Peyer's patch (tissue), 4 donors: ENCODE measurements at regions not wholly inside any gene's neighbourhood (a gene's known extent, or its start where the extent isn't known, plus 50 kb on each side); places are given as distances from the start of the nearest gene placed in this dataset.

Experiments used
- DNase-seq, 3 donors: peaks; one replicate each; pipeline ENCODE4 v3.0.0-alpha.2; 2017 to 2019
- H3K27ac ChIP-seq, 4 donors: fragments of 200-600 bp; sonication (generic); one replicate each; pipeline ENCODE4 v1.5.1; 2016 to 2019
- H3K27me3 ChIP-seq, 2 donors: fragments of 200-600 bp; sonication (generic); one replicate each; pipeline ENCODE4 v1.5.1; 2019
- H3K36me3 ChIP-seq, 3 donors: fragments of 200-600 bp; sonication (generic); one replicate each; pipeline ENCODE4 v1.5.1; 2016 to 2019
- H3K4me1 ChIP-seq, 4 donors: fragments of 200-600 bp; sonication (generic); one replicate each; pipeline ENCODE4 v1.5.1; 2016 to 2019
- H3K4me3 ChIP-seq, 4 donors: fragments of 200-600 bp; sonication (generic); 1 replicate in 3 of 4; 2 replicates in 1 of 4; pipeline ENCODE4 v1.5.1; 2016 to 2019; ENCODE audit warnings: mild to moderate bottlenecking in 1 of 4
- H3K9me3 ChIP-seq, 4 donors: fragments of 200-600 bp; sonication (generic); one replicate each; pipeline ENCODE4 v1.5.1; 2016 to 2019; ENCODE audit warnings: mild to moderate bottlenecking in 1 of 4
- CTCF ChIP-seq, 6 experiments: fragments of 450-650 bp in 4 of 6; fragments of 200-600 bp in 2 of 6; sonication (generic) in 1 of 6; IDR thresholded peaks; one replicate each; pipeline ENCODE4 v1.5.1; 2017 to 2019; ENCODE audit warnings: antibody characterized with exemption in 6 of 6, mild to moderate bottlenecking in 3 of 6, moderate library complexity in 1 of 6
- POLR2A ChIP-seq, 2 donors: fragments of 450-650 bp; IDR thresholded peaks; one replicate each; pipeline ENCODE4 v1.5.1; 2017; ENCODE audit warnings: antibody characterized with exemption in 2 of 2, mild to moderate bottlenecking in 2 of 2, moderate library complexity in 2 of 2

DNA sequence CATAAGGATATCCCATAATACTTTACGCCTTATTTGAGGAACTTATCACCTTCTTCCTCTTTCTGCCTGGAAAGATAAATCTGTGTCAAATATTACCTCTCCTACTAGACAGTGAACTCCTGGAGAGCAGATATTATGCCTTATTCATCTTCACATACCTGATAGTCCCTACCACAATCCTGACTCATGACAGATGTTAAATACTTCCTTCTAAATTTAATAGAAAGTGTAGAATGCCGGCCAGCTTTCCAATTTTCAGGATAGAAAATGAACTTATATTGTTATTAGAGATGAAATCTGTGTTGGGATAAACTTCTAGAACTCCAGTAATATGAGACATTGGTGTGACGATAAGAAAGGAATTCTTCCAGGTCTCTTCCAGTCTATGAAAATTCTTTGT, 89.0 kb downstream of the GCNT4 start:
- no peaks in the 10 kb centered on the region for H3K27me3 ChIP-seq
- H3K27ac ChIP-seq: no peak overlapping the region
- H3K4me1 ChIP-seq: peaks cover 0 to 9% (median 0%) of the 10 kb centered on the region in 4 donors
- H3K4me3 ChIP-seq: no peak overlapping the region
- H3K9me3 ChIP-seq: no peaks in the 10 kb centered on the region
- H3K36me3 ChIP-seq: no peaks in the 10 kb centered on the region
- TF ChIP-seq CTCF (IDR thresholded peaks at IDR 0.05) (no peak), POLR2A (IDR thresholded peaks at IDR 0.05) (no peak)
- no peak for DNase-seq

DNA sequence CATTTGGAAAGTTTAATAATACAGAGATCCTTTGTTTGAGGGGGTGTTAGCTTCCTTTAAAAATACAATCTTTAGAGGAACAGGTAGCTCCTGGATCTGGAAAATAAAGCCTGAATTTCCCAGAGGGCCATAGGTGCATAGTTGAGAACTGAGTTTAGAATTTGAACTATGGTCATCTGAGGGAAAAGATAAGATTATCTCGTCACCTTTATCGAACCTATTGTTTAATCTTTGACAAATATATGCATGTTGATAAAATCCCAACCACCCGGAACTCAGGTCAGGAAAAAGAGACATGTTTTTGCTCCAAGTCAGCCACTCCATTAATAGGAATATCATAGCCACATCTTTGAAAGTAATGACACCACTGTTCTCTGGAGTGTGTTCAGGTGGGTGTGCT, 91.7 kb upstream of the FAM169A start:
- no peak for DNase-seq
- no peak for TF ChIP-seq CTCF (IDR thresholded peaks at IDR 0.05)
- Histone ChIP-seq H3K27ac (peak overlapping the region in 2 of 4 donors; percentile 56 to 59), H3K27me3 (no peaks in the 10 kb centered on the region), H3K36me3 (no peaks in the 10 kb centered on the region), H3K4me1 (peaks cover 0 to 31% (median 0%) of the 10 kb centered on the region in 4 donors), H3K4me3 (no peak overlapping the region), H3K9me3 (no peaks in the 10 kb centered on the region)

DNA sequence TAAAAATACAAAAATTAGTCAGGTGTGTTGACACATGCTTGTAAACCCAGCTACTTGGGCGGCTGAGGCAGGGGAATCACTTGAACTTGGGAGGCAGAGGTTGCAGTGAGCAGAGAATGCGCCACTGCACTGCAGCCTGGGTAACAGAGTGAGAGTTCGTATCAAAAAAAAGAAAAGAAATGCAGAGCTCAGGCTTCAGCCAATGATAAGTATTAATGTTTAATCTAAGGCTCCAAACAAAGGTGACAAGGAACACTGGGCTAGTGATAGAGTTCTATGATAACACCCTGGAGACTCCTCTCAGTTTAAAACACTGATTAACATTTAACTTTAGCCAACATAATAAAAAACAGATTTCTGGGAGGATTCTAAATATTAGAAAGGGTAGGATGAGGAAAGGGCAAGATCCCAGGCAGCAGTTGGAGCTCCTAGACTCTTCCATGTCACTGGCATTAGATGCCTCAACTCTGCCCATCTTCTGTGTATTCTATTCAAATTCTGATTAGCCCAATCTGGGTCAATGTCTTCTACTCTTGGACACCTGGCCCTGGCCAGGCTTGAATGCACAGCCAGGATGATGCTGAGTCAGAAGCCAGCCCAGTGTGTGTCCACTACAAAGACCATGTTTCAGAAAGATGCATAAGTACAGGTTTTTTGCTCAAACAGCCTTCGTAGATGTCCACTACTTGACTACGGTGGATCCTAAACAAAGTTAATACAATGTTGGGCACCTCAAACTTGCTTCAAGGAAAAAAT, 91.0 kb upstream of the FAM169A start:
- H3K27me3 ChIP-seq: no peaks in the 10 kb centered on the region
- peak overlapping the region in 3 of 4 donors; percentile 34 to 57 (median 56) for H3K27ac ChIP-seq
- peaks cover 0 to 31% (median 0%) of the 10 kb centered on the region in 4 donors for H3K4me1 ChIP-seq
- H3K4me3 ChIP-seq: no peak overlapping the region
- no peaks in the 10 kb centered on the region for H3K36me3 ChIP-seq
- no peak for TF ChIP-seq POLR2A (IDR thresholded peaks at IDR 0.05)
- TF ChIP-seq CTCF (IDR thresholded peaks at IDR 0.05): no peak
- DNase-seq: no peak
- H3K9me3 ChIP-seq: no peaks in the 10 kb centered on the region

DNA sequence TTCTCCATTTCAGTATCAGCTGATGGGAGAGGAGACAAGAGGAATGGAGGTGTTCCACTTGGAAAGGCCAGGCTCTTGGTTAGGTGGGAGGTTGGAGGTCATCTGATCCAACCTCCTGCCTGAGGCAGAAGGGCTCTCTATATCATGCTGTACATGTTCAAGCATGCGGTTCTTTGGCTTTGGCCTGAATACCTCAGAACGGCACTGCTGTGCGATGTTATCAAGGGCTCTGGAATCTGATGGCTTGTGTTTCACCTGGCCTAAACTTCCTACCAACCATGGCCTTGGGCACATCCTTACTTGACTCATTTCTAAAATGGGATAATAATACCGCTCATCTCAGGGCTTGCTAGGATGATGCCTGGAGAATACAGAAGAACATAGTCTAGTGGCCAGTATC, 90.1 kb upstream of the FAM169A start:
- no peaks in the 10 kb centered on the region for H3K9me3 ChIP-seq
- H3K4me3 ChIP-seq: no peak overlapping the region
- peaks cover 0 to 35% (median 0%) of the 10 kb centered on the region in 4 donors for H3K4me1 ChIP-seq
- H3K27me3 ChIP-seq: no peaks in the 10 kb centered on the region
- H3K36me3 ChIP-seq: no peaks in the 10 kb centered on the region
- no peak for TF ChIP-seq CTCF (IDR thresholded peaks at IDR 0.05)
- TF ChIP-seq POLR2A (IDR thresholded peaks at IDR 0.05): no peak
- DNase-seq: no peak
- peak overlapping the region in 2 of 4 donors; percentile 27 to 57 for H3K27ac ChIP-seq

- H3K9me3 ChIP-seq: no peaks in the 10 kb centered on the region
- no peak overlapping the region for H3K4me3 ChIP-seq
- no peak for TF ChIP-seq CTCF (IDR thresholded peaks at IDR 0.05)
- no peak for TF ChIP-seq POLR2A (IDR thresholded peaks at IDR 0.05)
- no peaks in the 10 kb centered on the region for H3K36me3 ChIP-seq
- peak overlapping the region in 2 of 4 donors; percentile 10 to 20 for H3K27ac ChIP-seq
- H3K27me3 ChIP-seq: no peaks in the 10 kb centered on the region
- H3K4me1 ChIP-seq: peaks cover 0 to 35% (median 0%) of the 10 kb centered on the region in 4 donors
- DNase-seq: no peak
Measured at GRCh38 chr5:74954919-74955318, 88.7 kb upstream of the FAM169A start.
